T1000 (cell line): ENCODE measurements at regions not wholly inside any gene's neighbourhood (a gene's known extent, or its start where the extent isn't known, plus 50 kb on each side); places are given as distances from the start of the nearest gene placed in this dataset.

Experiments
- DNase-seq: peaks from one replicate; lab custom pipeline; 2025; ENCODE audit warnings: mixed read lengths; lab: John Stamatoyannopoulos, UW

- no peak for DNase-seq
These were observed 251.8 kb upstream of the OPRM1 start for GRCh38 chr6:153787341-153787606.

GRCh38 chr6:153781306-153781705 lies 257.7 kb upstream of the OPRM1 start:
- no peak for DNase-seq

- no peak for DNase-seq
These were observed 259.0 kb upstream of the OPRM1 start for GRCh38 chr6:153780011-153780410.

GRCh38 chr6:153778216-153778615 lies 260.8 kb upstream of the OPRM1 start:
- DNase-seq: no peak

- no peak for DNase-seq
These were observed 267.5 kb upstream of the OPRM1 start for GRCh38 chr6:153771577-153771976.

- DNase-seq: no peak
These were observed 271.9 kb upstream of the OPRM1 start for GRCh38 chr6:153767127-153767526.

- DNase-seq: no peak
These were observed 280.5 kb upstream of the OPRM1 start for GRCh38 chr6:153758516-153758915.

- no peak for DNase-seq
These were observed 303.3 kb upstream of the OPRM1 start for GRCh38 chr6:153735761-153736160.

GRCh38 chr6:153729189-153729588 lies 309.9 kb upstream of the OPRM1 start:
- no peak for DNase-seq

- no peak for DNase-seq
These were observed 311.2 kb upstream of the OPRM1 start for GRCh38 chr6:153727885-153728284.

- no peak for DNase-seq
These were observed 313.6 kb upstream of the OPRM1 start for GRCh38 chr6:153725456-153725855.

- DNase-seq: no peak
These were observed 318.3 kb upstream of the OPRM1 start for GRCh38 chr6:153720732-153721131.

GRCh38 chr6:153705429-153705828 lies 333.6 kb upstream of the OPRM1 start:
- DNase-seq: no peak

- no peak for DNase-seq
These were observed 336.4 kb upstream of the OPRM1 start for GRCh38 chr6:153702671-153703070.

GRCh38 chr6:153698637-153699036 lies 340.4 kb upstream of the OPRM1 start:
- no peak for DNase-seq

GRCh38 chr6:153698001-153698400 lies 341.0 kb upstream of the OPRM1 start:
- no peak for DNase-seq

GRCh38 chr6:153677522-153677921 lies 361.5 kb upstream of the OPRM1 start:
- no peak for DNase-seq

GRCh38 chr6:153673750-153674149 lies 365.3 kb upstream of the OPRM1 start:
- DNase-seq: no peak

GRCh38 chr6:153673225-153673624 lies 365.8 kb upstream of the OPRM1 start:
- DNase-seq: no peak

- no peak for DNase-seq
These were observed 368.5 kb upstream of the OPRM1 start for GRCh38 chr6:153670403-153671026.

GRCh38 chr6:153668758-153669157 lies 370.3 kb upstream of the OPRM1 start:
- no peak for DNase-seq

- DNase-seq: no peak
These were observed 376.1 kb upstream of the OPRM1 start for GRCh38 chr6:153662982-153663381.

- DNase-seq: no peak
These were observed 393.7 kb upstream of the OPRM1 start for GRCh38 chr6:153645326-153645725.

GRCh38 chr6:153644000-153644399 lies 395.0 kb upstream of the OPRM1 start:
- DNase-seq: no peak

GRCh38 chr6:153634416-153634815 lies 404.6 kb upstream of the OPRM1 start:
- no peak for DNase-seq
